ENCODE measurements at regions not wholly inside any gene's neighbourhood (a gene's known extent, or its start where the extent isn't known, plus 50 kb on each side); places are given as distances from the start of the nearest gene placed in this dataset.

DNA sequence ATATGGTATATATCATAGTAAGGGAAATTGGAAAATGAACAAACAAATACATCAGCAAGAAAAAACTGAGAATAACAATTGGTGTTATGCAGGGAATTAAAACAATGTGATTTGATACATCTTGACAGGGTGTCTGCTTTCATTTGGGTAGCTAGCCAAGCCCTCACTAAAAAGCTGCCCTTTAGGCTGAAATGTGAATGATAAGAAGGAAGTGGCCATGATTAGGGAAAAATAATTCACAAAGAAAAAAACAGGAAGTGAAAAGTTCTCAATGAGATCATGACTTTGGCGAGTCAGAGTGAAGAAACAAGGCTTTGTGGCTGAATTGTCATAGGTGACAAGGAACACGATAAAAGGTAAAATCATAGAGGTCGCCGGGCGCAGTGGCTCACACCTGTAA is 675.8 kb upstream of the SLIT2 start:
- DNase-seq (ENCODE audit: low read depth in 1 of 2, low spot score in 1 of 2) = no peak
- TF ChIP-seq POLR2AphosphoS5 (IDR thresholded peaks at IDR 0.05; ENCODE audit: low read depth) = no peak
- TF ChIP-seq, protein P1, sequence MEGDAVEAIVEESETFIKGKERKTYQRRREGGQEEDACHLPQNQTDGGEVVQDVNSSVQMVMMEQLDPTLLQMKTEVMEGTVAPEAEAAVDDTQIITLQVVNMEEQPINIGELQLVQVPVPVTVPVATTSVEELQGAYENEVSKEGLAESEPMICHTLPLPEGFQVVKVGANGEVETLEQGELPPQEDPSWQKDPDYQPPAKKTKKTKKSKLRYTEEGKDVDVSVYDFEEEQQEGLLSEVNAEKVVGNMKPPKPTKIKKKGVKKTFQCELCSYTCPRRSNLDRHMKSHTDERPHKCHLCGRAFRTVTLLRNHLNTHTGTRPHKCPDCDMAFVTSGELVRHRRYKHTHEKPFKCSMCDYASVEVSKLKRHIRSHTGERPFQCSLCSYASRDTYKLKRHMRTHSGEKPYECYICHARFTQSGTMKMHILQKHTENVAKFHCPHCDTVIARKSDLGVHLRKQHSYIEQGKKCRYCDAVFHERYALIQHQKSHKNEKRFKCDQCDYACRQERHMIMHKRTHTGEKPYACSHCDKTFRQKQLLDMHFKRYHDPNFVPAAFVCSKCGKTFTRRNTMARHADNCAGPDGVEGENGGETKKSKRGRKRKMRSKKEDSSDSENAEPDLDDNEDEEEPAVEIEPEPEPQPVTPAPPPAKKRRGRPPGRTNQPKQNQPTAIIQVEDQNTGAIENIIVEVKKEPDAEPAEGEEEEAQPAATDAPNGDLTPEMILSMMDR (IDR thresholded peaks at IDR 0.05; ENCODE audit: insufficient read depth, low read length) = no peak
- no peak for TF ChIP-seq GABPA (IDR thresholded peaks at IDR 0.05; ENCODE audit: low read depth)
- TF ChIP-seq SPI1 (IDR thresholded peaks at IDR 0.05; ENCODE audit: borderline replicate concordance, low read depth) = peak; percentile 89
- TF ChIP-seq REST (IDR thresholded peaks at IDR 0.05; ENCODE audit: insufficient replicate concordance, low read depth) = no peak
- Histone ChIP-seq H3K4me3 (replicated peaks; ENCODE audit: insufficient read depth, low read length) (no peak overlapping the region), H3K27me3 (ENCODE audit: insufficient read depth, poor library complexity, severe bottlenecking) (no peaks in the 10 kb centered on the region), H3K27ac (replicated peaks) (no peak overlapping the region)

GRCh38 chr4:19566041-19566440 is 685.7 kb upstream of the SLIT2 start:
- Histone ChIP-seq H3K27me3 (ENCODE audit: insufficient read depth, poor library complexity, severe bottlenecking) (no peaks in the 10 kb centered on the region), H3K27ac (replicated peaks) (no peak overlapping the region), H3K4me3 (replicated peaks; ENCODE audit: insufficient read depth, low read length) (no peak overlapping the region)
- TF ChIP-seq GABPA (IDR thresholded peaks at IDR 0.05; ENCODE audit: low read depth) (no peak), SPI1 (IDR thresholded peaks at IDR 0.05; ENCODE audit: borderline replicate concordance, low read depth) (no peak), POLR2AphosphoS5 (IDR thresholded peaks at IDR 0.05; ENCODE audit: low read depth) (no peak), REST (IDR thresholded peaks at IDR 0.05; ENCODE audit: insufficient replicate concordance, low read depth) (no peak)
- TF ChIP-seq, protein P1 (IDR thresholded peaks at IDR 0.05; ENCODE audit: insufficient read depth, low read length) = no peak
- no peak for DNase-seq (ENCODE audit: low read depth in 1 of 2, low spot score in 1 of 2)

DNA sequence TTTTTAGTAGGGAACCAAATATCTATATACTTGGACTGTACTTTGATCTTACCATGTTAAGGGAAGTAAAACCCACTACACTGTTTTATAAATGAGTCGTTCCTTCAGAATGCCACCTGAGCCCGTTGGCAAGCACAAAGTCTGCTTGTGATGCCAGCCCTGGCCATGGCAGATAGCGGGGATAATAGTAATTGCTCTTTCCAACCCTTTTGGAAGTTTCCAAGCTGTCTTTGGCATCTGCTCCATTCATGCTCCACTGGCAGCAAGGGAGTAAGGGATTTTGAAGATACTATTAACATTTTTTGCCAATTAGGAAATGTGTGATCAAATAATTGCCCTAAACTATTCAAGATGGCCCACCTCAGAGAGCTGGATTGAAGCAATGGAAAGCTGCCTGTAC is 689.2 kb upstream of the SLIT2 start:
- no peak overlapping the region for H3K4me3 ChIP-seq (replicated peaks; ENCODE audit: insufficient read depth, low read length)
- no peak overlapping the region for H3K27ac ChIP-seq (replicated peaks)

More for the DNA sequence above, 689.2 kb upstream of the SLIT2 start:
- no peaks in the 10 kb centered on the region for H3K27me3 ChIP-seq (ENCODE audit: insufficient read depth, poor library complexity, severe bottlenecking)
- no peak for TF ChIP-seq SPI1 (IDR thresholded peaks at IDR 0.05; ENCODE audit: borderline replicate concordance, low read depth)
- TF ChIP-seq REST (IDR thresholded peaks at IDR 0.05; ENCODE audit: insufficient replicate concordance, low read depth) = no peak
- TF ChIP-seq, protein P1 (IDR thresholded peaks at IDR 0.05; ENCODE audit: insufficient read depth, low read length) = no peak
- TF ChIP-seq POLR2AphosphoS5 (IDR thresholded peaks at IDR 0.05; ENCODE audit: low read depth) = no peak
- TF ChIP-seq GABPA (IDR thresholded peaks at IDR 0.05; ENCODE audit: low read depth) = no peak
- DNase-seq (ENCODE audit: low read depth in 1 of 2, low spot score in 1 of 2) = no peak

All from HL-60 (cell line).